ENCODE measurements at regions not wholly inside any gene's neighbourhood (a gene's known extent, or its start where the extent isn't known, plus 50 kb on each side); places are given as distances from the start of the nearest gene placed in this dataset.
"Not testable (repeated sequence)": the region's sequence is repeated elsewhere in the genome, so short reads cannot be mapped to it uniquely, and the experiment has no call there.

DNA sequence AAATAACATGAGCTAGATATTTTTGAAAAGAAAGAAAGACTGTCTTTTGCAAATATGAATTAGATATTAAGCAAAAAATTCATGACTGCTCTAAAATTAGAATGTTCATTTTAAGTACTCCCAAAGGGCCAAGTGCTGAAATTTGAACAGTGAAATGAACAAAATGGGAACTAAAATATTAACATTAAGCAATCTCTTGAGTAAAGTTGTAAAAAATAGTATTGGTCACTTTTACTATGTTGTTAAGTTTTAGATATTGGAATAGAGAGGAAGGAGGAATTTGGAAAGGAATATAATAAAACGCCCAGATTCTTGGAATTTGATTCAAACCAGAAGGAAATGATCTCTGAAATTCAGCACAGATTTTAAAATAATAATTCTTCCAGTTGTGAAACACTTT is 125.9 kb upstream of the ANK2 start:
- DNase-seq (ENCODE audit: extremely low read depth in 1 of 11, low read depth in 9 of 11, low spot score in 4 of 11), result no peak

GRCh38 chr4:112926819-112927218 is 122.6 kb upstream of the ANK2 start:
- no peak for DNase-seq (ENCODE audit: extremely low read depth in 1 of 11, low read depth in 9 of 11, low spot score in 4 of 11)

- DNase-seq (ENCODE audit: extremely low read depth in 1 of 11, low read depth in 9 of 11, low spot score in 4 of 11), result peak in 5 of 11 donors; percentile 10 to 30 (median 23)
Observed at GRCh38 chr4:112927544-112927943, 121.9 kb upstream of the ANK2 start.

DNA sequence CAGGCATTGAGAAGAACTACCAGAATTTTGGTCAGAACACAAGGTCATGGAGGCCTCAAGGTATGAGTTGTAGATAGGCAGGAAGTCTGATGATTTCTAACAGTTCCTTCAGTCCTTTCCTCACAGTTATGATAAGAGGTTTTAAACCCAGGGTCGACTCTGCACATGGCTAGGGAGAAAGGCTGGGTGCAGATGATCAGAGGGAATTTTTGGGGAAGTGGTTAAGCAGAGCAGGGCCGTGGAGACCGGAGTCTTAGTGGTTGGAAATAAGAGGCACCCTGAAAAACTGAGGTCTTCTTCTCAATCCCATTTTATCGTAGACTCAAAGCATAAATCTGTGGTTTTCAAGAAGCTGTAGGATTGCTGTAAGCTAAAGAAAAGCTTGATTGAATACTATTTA is 118.5 kb upstream of the ANK2 start:
- DNase-seq (ENCODE audit: extremely low read depth in 1 of 11, low read depth in 9 of 11, low spot score in 4 of 11), result no peak

DNA sequence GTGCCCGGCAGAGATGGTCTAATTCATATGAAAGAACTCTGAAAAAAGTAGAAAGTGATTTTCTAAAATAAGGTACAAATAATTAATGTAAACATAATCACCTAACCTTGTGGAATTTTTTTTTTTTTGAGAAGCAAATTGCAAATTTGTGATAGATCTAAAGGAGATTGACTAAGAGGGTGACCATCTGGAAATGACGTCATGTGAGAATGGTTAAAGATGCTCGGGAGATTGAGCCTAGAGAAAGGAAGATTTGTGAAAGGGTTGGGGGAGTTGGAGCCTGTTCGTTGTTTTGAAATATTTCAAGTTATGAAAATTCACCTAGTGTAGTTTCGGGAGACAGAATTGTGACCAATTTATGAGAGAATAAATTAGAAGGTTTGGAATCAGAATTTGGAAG is 115.7 kb upstream of the ANK2 start:
- no peak for DNase-seq (ENCODE audit: extremely low read depth in 1 of 11, low read depth in 9 of 11, low spot score in 4 of 11)

GRCh38 chr4:112938461-112939058 is 110.9 kb upstream of the ANK2 start:
- peak in 8 of 11 donors; percentile 15 to 64 (median 29) for DNase-seq (ENCODE audit: extremely low read depth in 1 of 11, low read depth in 9 of 11, low spot score in 4 of 11)

DNA sequence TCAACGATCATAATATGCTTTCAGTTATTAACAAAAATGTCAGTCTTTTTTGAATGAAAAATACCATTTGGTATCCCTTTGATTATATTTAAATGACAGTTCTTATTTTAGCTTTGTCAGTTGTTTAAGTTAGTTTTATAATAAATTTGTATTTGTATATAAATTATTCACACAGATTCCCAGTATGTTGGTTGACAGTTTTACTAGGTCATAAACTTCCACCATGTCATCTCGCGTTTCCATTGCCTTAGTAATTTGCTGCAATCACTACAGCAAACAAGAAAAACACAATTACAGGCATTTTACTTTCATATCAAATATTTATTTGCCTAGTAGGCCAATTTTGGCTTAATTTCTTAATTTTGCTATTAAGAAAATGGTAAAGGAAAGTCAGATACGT is 109.6 kb upstream of the ANK2 start:
- DNase-seq (ENCODE audit: extremely low read depth in 1 of 11, low read depth in 9 of 11, low spot score in 4 of 11), result no peak

- no peak for DNase-seq (ENCODE audit: extremely low read depth in 1 of 11, low read depth in 9 of 11, low spot score in 4 of 11)
Observed at GRCh38 chr4:112940336-112940735, 109.1 kb upstream of the ANK2 start.

- no peak for DNase-seq (ENCODE audit: extremely low read depth in 1 of 11, low read depth in 9 of 11, low spot score in 4 of 11)
Observed at GRCh38 chr4:112942077-112942476, 107.4 kb upstream of the ANK2 start.

DNA sequence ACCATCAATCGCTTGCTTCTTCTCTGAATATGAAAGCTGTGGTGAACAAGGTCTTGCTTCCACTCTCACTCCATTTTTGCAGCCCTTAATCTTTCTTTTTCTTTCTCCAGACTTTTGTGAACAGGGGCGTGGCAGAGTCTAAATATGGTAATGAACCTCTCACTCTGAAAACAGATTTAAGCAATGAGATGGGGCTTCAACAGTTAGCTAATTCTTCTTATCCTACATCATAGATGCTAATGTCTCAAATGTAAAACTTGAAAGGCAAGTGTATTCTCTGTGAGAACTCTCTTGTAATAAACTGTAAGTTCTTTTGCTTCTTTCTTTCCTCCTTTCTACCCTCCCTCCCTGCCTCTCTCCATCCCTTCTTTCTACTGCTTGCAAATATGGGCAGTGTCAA is 106.5 kb upstream of the ANK2 start:
- DNase-seq (ENCODE audit: extremely low read depth in 1 of 11, low read depth in 9 of 11, low spot score in 4 of 11), result no peak

GRCh38 chr4:112944006-112944405 is 105.4 kb upstream of the ANK2 start:
- no peak for DNase-seq (ENCODE audit: extremely low read depth in 1 of 11, low read depth in 9 of 11, low spot score in 4 of 11)

DNA sequence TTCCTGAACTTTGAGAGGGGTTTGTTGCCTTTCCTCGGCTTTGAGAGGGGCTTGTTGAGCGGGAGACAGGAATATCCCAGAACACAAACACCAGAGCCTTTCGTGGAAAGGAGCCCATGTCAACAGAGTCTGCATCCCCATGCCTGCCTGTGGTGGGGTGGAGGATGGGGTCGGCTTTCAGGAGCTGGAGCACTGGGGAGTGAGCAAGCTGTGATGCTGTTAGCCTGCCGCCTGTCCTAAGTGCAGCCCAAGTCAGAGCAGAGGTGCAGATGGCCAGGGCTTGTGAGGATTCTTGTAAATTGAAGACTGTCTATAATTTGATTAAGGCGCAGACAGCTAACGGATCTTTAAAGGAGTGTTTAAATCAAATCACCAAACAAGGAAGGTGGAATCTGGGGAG is 103.3 kb upstream of the ANK2 start:
- no peak for DNase-seq (ENCODE audit: extremely low read depth in 1 of 11, low read depth in 9 of 11, low spot score in 4 of 11)

DNA sequence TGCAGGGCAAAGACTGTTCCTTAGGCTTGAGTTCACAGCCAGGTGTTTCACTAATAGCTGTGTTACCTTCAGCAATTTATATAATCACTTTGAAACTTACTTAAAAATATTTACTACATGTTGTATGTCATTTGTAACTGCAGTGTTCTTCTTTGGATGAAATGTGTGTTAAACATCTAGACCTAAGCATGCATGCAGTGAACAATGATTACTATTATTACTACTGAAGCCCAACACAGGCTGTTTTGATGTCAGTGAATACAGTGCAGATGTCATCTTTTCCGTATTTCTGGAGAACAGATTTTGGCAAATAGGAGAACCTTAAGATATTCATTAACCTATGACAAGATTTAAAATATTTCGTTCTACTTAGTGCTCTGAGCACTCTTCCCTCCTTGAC is 101.8 kb upstream of the ANK2 start:
- no peak for DNase-seq (ENCODE audit: extremely low read depth in 1 of 11, low read depth in 9 of 11, low spot score in 4 of 11)

DNA sequence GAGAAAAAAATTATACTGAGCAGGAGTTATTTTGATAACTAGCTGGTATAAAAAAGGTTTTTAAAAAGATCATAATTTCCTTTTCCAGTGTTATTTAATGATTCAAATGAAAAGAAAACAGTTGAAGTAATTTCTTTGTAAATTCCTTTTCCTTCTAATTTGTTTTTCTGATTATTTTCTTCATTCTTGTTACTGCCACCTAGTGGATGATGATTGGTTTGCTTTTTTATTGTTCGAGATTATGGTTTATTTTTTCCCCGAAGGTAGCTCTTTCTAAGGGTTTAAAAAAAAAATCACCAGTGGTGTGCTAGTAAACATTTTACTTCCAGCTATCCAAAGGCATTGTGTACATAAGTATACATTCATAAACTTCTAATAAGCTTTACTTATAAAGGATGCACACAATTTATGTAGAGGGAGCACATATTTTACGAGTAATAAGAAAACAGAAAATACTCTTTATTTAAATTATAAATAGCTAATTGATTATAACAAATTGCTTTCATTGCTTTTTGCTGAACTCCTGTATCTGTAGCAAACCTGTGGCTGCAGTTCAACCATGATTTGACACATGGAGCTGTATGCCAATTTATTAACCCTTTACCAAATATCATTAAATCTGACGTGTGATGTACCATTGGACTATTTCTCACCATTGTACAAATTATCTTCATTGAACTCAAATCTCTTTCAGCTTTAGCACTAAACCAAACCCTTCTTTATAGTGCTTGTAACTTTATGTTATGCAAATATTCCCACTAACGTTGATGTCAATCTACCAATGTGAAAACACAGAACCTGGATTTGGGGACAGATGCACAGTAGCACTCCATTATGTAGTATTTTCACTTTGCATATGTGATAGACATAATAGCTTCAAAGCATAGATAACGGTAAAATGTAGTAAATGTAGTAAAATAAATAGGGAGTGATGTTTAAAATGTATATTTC is 97.8 kb upstream of the ANK2 start:
- no peak for DNase-seq (ENCODE audit: extremely low read depth in 1 of 11, low read depth in 9 of 11, low spot score in 4 of 11)

DNA sequence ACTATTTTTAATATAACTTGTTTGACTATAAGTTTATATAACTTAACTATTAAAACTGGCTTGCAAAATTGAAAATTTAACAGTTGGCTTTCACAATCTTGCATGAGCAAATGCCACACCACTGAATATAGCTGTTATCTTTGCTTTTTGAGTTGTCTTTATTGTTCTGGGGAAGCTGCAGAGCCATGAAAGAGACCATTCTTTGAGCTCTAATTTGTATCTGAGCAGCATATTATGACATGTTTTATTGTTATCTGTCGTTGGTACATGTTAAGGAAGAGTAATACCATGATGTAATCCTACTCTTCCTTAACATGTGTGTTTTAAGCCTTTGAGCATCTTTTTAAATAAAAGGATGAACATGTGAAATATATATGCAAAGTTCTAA is 97.1 kb upstream of the ANK2 start:
- no peak for DNase-seq (ENCODE audit: extremely low read depth in 1 of 11, low read depth in 9 of 11, low spot score in 4 of 11)

DNA sequence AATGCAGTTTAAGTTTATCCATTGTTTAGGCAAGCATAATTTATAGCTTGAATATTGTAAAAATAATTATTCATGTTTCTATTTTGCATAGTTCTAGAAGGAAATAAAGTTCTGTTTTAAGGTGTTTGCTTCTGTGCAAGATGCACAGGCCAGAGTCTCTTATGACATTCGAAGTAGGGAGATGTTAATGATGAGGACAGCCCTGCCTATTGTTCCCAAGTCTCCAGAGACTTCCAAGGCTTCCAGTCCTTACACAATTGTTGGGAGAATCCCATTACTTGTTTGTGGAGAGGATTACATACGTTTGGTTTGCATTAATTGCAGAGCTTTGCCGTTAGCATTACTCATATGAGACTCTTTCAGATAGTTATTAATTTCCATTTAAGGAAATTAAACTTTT is 96.2 kb upstream of the ANK2 start:
- no peak for DNase-seq (ENCODE audit: extremely low read depth in 1 of 11, low read depth in 9 of 11, low spot score in 4 of 11)

- no peak for DNase-seq (ENCODE audit: extremely low read depth in 1 of 11, low read depth in 9 of 11, low spot score in 4 of 11)
Observed at GRCh38 chr4:112954286-112954685, 95.2 kb upstream of the ANK2 start.

DNA sequence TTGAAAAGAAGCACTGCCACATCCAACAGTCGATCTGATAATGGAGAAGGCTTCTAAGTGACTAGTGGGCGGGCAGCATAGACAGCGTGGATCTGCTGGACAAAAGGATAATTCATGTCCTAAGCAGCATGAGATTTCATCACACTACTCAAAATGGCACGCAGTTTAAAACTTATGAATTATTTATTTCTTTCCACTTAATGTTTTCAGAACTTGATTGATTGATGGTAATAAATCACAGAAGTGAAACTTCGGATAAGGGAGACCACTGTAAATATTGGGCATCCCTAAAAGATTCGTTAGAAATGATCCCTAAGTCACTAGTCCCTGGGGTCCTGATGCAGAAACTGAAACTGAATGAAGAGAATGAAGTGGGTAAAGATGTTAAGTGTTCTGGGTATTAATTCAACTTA is 93.0 kb upstream of the ANK2 start:
- DNase-seq (ENCODE audit: extremely low read depth in 1 of 11, low read depth in 9 of 11, low spot score in 4 of 11), result no peak

- DNase-seq (ENCODE audit: extremely low read depth in 1 of 11, low read depth in 9 of 11, low spot score in 4 of 11), result not testable (repeated sequence)
Observed at GRCh38 chr4:112957764-112958163, 91.7 kb upstream of the ANK2 start.

GRCh38 chr4:112966701-112967488 is 82.6 kb upstream of the ANK2 start:
- DNase-seq (ENCODE audit: extremely low read depth in 1 of 11, low read depth in 9 of 11, low spot score in 4 of 11), result no peak
